Pancreas (tissue), 10 donors: ENCODE measurements at regions not wholly inside any gene's neighbourhood (a gene's known extent, or its start where the extent isn't known, plus 50 kb on each side); places are given as distances from the start of the nearest gene placed in this dataset.
A peak's percentile ranks its signal among the peaks of the same experiment; 100 is the strongest.

ENCODE experiments used
- ATAC-seq, 4 donors: fragments of 200-7000 bp; cut with Tn5 transposase; one replicate each; pipeline versions ENCODE4 v1.8.0 to v1.9.1; 2020; ENCODE audit warnings: mild to moderate bottlenecking in 4 of 4, moderate library complexity in 4 of 4
- DNase-seq, 6 donors: peaks; one replicate each; pipeline ENCODE4 v3.0.0-alpha.2; 2020
- FAIRE-seq: peaks from 2 replicates; lab custom pipeline; 2012; peaks lifted over from hg19 to GRCh38; lab: Jason Lieb, UNC
- H3K27ac ChIP-seq, 4 donors: fragments of 200-600 bp; sonication (generic); 1 replicate in 3 of 4; 2 replicates in 1 of 4; pipeline versions ENCODE4 v1.5.0 to v1.8.0; 2020
- H3K27me3 ChIP-seq, 4 donors: fragments of 200-600 bp; one replicate each; pipeline ENCODE4 v1.8.0; 2021
- H3K36me3 ChIP-seq, 3 donors: fragments of 200-600 bp; sonication (generic) in 1 of 3; one replicate each; pipeline versions ENCODE4 v1.5.0 to v1.8.0; 2020 to 2021
- H3K4me1 ChIP-seq, 3 donors: fragments of 200-600 bp; one replicate each; pipeline ENCODE4 v1.8.0; 2021
- H3K4me3 ChIP-seq, 4 donors: fragments of 200-600 bp; sonication (generic) in 2 of 4; one replicate each; pipeline versions ENCODE4 v1.5.0 to v1.8.0; 2020 to 2021
- H3K9me3 ChIP-seq, 4 donors: fragments of 200-600 bp; one replicate each; pipeline ENCODE4 v1.8.0; 2021
- CTCF ChIP-seq, 4 donors: fragments of 200-600 bp; sonication (generic) in 3 of 4; IDR thresholded peaks; one replicate each; pipeline versions ENCODE4 v1.5.0 to v1.8.0; 2021; ENCODE audit warnings: antibody characterized with exemption in 4 of 4
- WGBS, 2 donors: extraction: QIAGEN DNeasy Blood & Tissue Kit; methylation state at CpG; one replicate each; pipeline ENCODE4 v1.1.7; 2013; 5-methylcytosine and 5-hydroxymethylcytosine counted together
- intact Hi-C, 3 donors: fragments of 100-400 bp; cut with DNase I; formaldehyde crosslinking; loops; one replicate each; pipeline versions ENCODE4 v1.11.1 to v1.14.2; 2022
- donor health status: healthy with polysubstance abuse.
- donor health status: DM: no; HTN: no; CAD: no; lungs with moderate emphysema.
- donor health status: DM: no; HTN: no; CAD: no.
- donor health status: control.
- donor health status: control.
- donor health status: Bipolar disorder and iron deficiency.
- donor health status: DM: yes; HTN: yes; CAD: no.
- donor health status: DM: no; HTN: no; CAD: no.
- donor health status: DM: no; HTN: no; CAD: no.
- donor health status: DM: yes; HTN: yes; CAD: no.

GRCh38 chrY:15345471-15346155 is 821.3 kb downstream of the NLGN4Y start:
- no peaks in the 10 kb centered on the region for H3K27me3 ChIP-seq
- H3K9me3 ChIP-seq: no peaks in the 10 kb centered on the region
- intact Hi-C loops: no loop called here
- H3K4me1 ChIP-seq: no peaks in the 10 kb centered on the region
- 29% methylated on average over 4 of the region's 4 CpGs; no CpG with 5 or more reads in 1 of the 2 donors for WGBS, 2 donors
- H3K4me3 ChIP-seq: no peak overlapping the region
- ATAC-seq (no peak), DNase-seq (no peak), FAIRE-seq (no peak)
- no peak overlapping the region for H3K27ac ChIP-seq
- TF ChIP-seq CTCF (IDR thresholded peaks at IDR 0.05): no peak
- H3K36me3 ChIP-seq: no peaks in the 10 kb centered on the region

GRCh38 chrY:15349351-15349750 is 825.0 kb downstream of the NLGN4Y start:
- Histone ChIP-seq H3K4me1 (no peaks in the 10 kb centered on the region), H3K27ac (no peak overlapping the region), H3K36me3 (no peaks in the 10 kb centered on the region), H3K9me3 (no peaks in the 10 kb centered on the region), H3K27me3 (no peaks in the 10 kb centered on the region), H3K4me3 (no peak overlapping the region)
- WGBS, 2 donors: 60% methylated on average over 2 of the region's 2 CpGs; no CpG with 5 or more reads in 1 of the 2 donors
- TF ChIP-seq CTCF (IDR thresholded peaks at IDR 0.05): no peak
- intact Hi-C loops: no loop called here
- no peak for FAIRE-seq
- DNase-seq: no peak
- no peak for ATAC-seq

- DNase-seq (no peak), ATAC-seq (no peak), FAIRE-seq (no peak)
- Histone ChIP-seq H3K27ac (no peak overlapping the region), H3K27me3 (no peaks in the 10 kb centered on the region), H3K36me3 (no peaks in the 10 kb centered on the region), H3K9me3 (no peaks in the 10 kb centered on the region), H3K4me1 (no peaks in the 10 kb centered on the region), H3K4me3 (no peak overlapping the region)
- intact Hi-C loops: no loop called here
- no peak for TF ChIP-seq CTCF (IDR thresholded peaks at IDR 0.05)
- WGBS, 2 donors: 84% methylated on average over 3 of the region's 3 CpGs; no CpG with 5 or more reads in 1 of the 2 donors
These were observed 831.0 kb downstream of the NLGN4Y start for GRCh38 chrY:15355321-15355720.

- DNase-seq (no peak), ATAC-seq (no peak), FAIRE-seq (no peak)
- Histone ChIP-seq H3K9me3 (no peaks in the 10 kb centered on the region), H3K4me1 (no peaks in the 10 kb centered on the region), H3K27ac (no peak overlapping the region), H3K27me3 (no peaks in the 10 kb centered on the region), H3K36me3 (no peaks in the 10 kb centered on the region), H3K4me3 (no peak overlapping the region)
- intact Hi-C loops: no loop called here
- TF ChIP-seq CTCF (IDR thresholded peaks at IDR 0.05): no peak
These were observed 836.1 kb downstream of the NLGN4Y start for GRCh38 chrY:15360471-15360870.

DNA sequence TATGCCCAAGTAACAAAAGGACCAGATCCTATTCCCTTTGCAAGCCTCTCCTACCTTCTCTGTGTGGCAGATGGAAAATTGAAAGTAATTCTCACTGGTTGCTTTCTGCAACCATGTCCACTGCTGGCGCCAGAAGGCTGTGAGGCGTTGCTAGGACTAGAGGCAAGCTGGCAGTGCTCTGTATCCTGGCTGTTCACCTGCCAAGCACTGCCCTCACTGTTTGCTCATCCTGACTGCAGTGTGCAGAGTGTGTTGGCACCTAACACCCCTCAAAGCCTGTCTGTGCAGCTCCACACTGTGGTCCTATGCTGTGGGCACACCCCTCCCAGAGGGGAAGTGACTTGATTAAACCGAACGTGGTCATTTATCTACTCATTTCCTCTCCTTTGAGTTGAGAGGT is 840.7 kb downstream of the NLGN4Y start:
- intact Hi-C loops: no loop called here
- WGBS, 2 donors: 22% methylated on average over 4 of the region's 4 CpGs; no CpG with 5 or more reads in 1 of the 2 donors
- FAIRE-seq (no peak), ATAC-seq (no peak), DNase-seq (peak in 1 of 6 donors; percentile 2)
- H3K4me1 ChIP-seq: no peaks in the 10 kb centered on the region
- TF ChIP-seq CTCF (IDR thresholded peaks at IDR 0.05): no peak
- no peaks in the 10 kb centered on the region for H3K27me3 ChIP-seq
- no peaks in the 10 kb centered on the region for H3K9me3 ChIP-seq
- no peak overlapping the region for H3K4me3 ChIP-seq
- no peaks in the 10 kb centered on the region for H3K36me3 ChIP-seq
- H3K27ac ChIP-seq: no peak overlapping the region
